ENCODE measurements at regions not wholly inside any gene's neighbourhood (a gene's known extent, or its start where the extent isn't known, plus 50 kb on each side); places are given as distances from the start of the nearest gene placed in this dataset.

GRCh38 chr9:134260801-134261200 is 65.5 kb upstream of the RXRA start:
- Histone ChIP-seq H3K9me2 (ENCODE audit: low read depth, low read length) (no peaks in the 10 kb centered on the region), H3K9me3 (ENCODE audit: low read length) (no peaks in the 10 kb centered on the region), H3K79me2 (ENCODE audit: insufficient read depth, low read length) (no peaks in the 10 kb centered on the region), H3K36me3 (ENCODE audit: insufficient read depth, low read length) (no peaks in the 10 kb centered on the region), H3K27me3 (ENCODE audit: insufficient read depth, low read length) (no peaks in the 10 kb centered on the region; the same call in 1 of the 2 replicates), H3K4me2 (ENCODE audit: low read length) (no peak overlapping the region), H3K4me1 (ENCODE audit: insufficient read depth, low read length, severe bottlenecking) (no peaks in the 10 kb centered on the region), H3F3A (ENCODE audit: insufficient read depth, low read length) (no peaks in the 10 kb centered on the region), H3K9ac (ENCODE audit: low read length) (no peak overlapping the region), H2AFZ (ENCODE audit: low read length) (no peak overlapping the region), H3K27ac (ENCODE audit: low read depth, low read length, poor library complexity, severe bottlenecking) (no peak overlapping the region), H3K4me3 (ENCODE audit: low read depth, low read length, poor library complexity, severe bottlenecking) (no peak overlapping the region), H4K20me1 (ENCODE audit: insufficient read depth, low read length) (no peaks in the 10 kb centered on the region)
- TF ChIP-seq EZH2 (IDR thresholded peaks at IDR 0.05; ENCODE audit: borderline replicate concordance, low read length): no peak
- TF ChIP-seq, protein P1, sequence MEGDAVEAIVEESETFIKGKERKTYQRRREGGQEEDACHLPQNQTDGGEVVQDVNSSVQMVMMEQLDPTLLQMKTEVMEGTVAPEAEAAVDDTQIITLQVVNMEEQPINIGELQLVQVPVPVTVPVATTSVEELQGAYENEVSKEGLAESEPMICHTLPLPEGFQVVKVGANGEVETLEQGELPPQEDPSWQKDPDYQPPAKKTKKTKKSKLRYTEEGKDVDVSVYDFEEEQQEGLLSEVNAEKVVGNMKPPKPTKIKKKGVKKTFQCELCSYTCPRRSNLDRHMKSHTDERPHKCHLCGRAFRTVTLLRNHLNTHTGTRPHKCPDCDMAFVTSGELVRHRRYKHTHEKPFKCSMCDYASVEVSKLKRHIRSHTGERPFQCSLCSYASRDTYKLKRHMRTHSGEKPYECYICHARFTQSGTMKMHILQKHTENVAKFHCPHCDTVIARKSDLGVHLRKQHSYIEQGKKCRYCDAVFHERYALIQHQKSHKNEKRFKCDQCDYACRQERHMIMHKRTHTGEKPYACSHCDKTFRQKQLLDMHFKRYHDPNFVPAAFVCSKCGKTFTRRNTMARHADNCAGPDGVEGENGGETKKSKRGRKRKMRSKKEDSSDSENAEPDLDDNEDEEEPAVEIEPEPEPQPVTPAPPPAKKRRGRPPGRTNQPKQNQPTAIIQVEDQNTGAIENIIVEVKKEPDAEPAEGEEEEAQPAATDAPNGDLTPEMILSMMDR (IDR thresholded peaks at IDR 0.05; ENCODE audit: low read length): no peak

DNA sequence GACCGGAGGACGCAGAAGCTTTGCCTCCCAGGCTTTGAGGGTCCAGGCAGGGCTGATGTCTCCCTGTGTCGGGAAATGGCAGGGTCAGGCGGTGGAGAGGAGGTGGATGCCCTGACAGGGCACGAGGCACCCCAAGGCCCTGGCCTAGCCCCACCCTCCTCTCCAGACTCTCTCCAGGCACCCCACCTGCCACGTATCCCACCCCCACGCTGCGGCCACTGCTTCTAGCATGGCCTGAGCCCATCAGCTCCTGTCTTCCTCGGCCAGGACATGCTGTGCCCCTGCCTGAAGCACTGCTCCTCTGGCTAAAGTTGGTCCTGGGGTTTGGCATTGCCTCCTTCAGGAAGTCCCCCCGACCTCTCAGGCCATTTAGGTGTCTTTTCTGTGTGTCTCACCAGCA is 64.2 kb upstream of the RXRA start:
- TF ChIP-seq EZH2 (IDR thresholded peaks at IDR 0.05; ENCODE audit: borderline replicate concordance, low read length): no peak
- TF ChIP-seq, protein P1 (IDR thresholded peaks at IDR 0.05; ENCODE audit: low read length): no peak
- no peak overlapping the region for H3K4me2 ChIP-seq (ENCODE audit: low read length)
- no peak overlapping the region for H2AFZ ChIP-seq (ENCODE audit: low read length)

DNA sequence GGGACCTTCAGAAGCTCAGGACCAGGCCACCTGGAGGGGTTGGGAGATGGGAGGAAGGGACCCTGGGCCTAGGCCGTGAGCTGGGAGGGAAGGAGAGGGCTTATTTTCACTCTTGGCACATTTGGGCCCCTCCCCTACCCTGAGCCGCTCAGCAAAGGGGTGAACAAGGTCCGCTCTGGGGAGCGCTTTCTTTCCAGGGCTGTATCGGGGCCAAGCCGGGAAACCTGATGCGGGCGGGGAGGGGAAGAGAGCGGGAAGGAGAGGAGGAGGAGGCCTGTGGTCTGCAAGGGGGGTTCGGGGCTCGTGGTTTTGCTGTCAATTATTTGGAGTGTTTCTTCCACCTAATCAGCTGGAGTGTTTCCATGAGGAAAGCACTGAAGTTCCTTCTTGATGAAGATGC is 62.7 kb upstream of the RXRA start:
- Histone ChIP-seq H3K36me3 (ENCODE audit: insufficient read depth, low read length) (no peaks in the 10 kb centered on the region), H3K4me3 (ENCODE audit: low read depth, low read length, poor library complexity, severe bottlenecking) (no peak overlapping the region), H3K27me3 (ENCODE audit: insufficient read depth, low read length) (no peaks in the 10 kb centered on the region; the same call in 1 of the 2 replicates), H3K9ac (ENCODE audit: low read length) (no peak overlapping the region), H3F3A (ENCODE audit: insufficient read depth, low read length) (no peaks in the 10 kb centered on the region), H3K79me2 (ENCODE audit: insufficient read depth, low read length) (no peaks in the 10 kb centered on the region), H3K4me1 (ENCODE audit: insufficient read depth, low read length, severe bottlenecking) (peaks cover 24% of the 10 kb centered on the region), H3K9me2 (ENCODE audit: low read depth, low read length) (no peaks in the 10 kb centered on the region), H2AFZ (ENCODE audit: low read length) (no peak overlapping the region), H4K20me1 (ENCODE audit: insufficient read depth, low read length) (no peaks in the 10 kb centered on the region), H3K4me2 (ENCODE audit: low read length) (no peak overlapping the region), H3K27ac (ENCODE audit: low read depth, low read length, poor library complexity, severe bottlenecking) (no peak overlapping the region), H3K9me3 (ENCODE audit: low read length) (no peaks in the 10 kb centered on the region)
- no peak for TF ChIP-seq EZH2 (IDR thresholded peaks at IDR 0.05; ENCODE audit: borderline replicate concordance, low read length)

More for the DNA sequence above, 64.2 kb upstream of the RXRA start:
- H3K9me2 ChIP-seq (ENCODE audit: low read depth, low read length): no peaks in the 10 kb centered on the region
- H3K4me3 ChIP-seq (ENCODE audit: low read depth, low read length, poor library complexity, severe bottlenecking): no peak overlapping the region
- H3K27ac ChIP-seq (ENCODE audit: low read depth, low read length, poor library complexity, severe bottlenecking): no peak overlapping the region
- H3K27me3 ChIP-seq (ENCODE audit: insufficient read depth, low read length): no peaks in the 10 kb centered on the region; the same call in 1 of the 2 replicates
- H4K20me1 ChIP-seq (ENCODE audit: insufficient read depth, low read length): no peaks in the 10 kb centered on the region
- no peaks in the 10 kb centered on the region for H3K9me3 ChIP-seq (ENCODE audit: low read length)
- no peaks in the 10 kb centered on the region for H3F3A ChIP-seq (ENCODE audit: insufficient read depth, low read length)
- no peaks in the 10 kb centered on the region for H3K36me3 ChIP-seq (ENCODE audit: insufficient read depth, low read length)
- H3K79me2 ChIP-seq (ENCODE audit: insufficient read depth, low read length): no peaks in the 10 kb centered on the region
- peaks cover 9% of the 10 kb centered on the region for H3K4me1 ChIP-seq (ENCODE audit: insufficient read depth, low read length, severe bottlenecking)
- no peak overlapping the region for H3K9ac ChIP-seq (ENCODE audit: low read length)

- no peaks in the 10 kb centered on the region; the same call in 1 of the 2 replicates for H3K27me3 ChIP-seq (ENCODE audit: insufficient read depth, low read length)
- H3K27ac ChIP-seq (ENCODE audit: low read depth, low read length, poor library complexity, severe bottlenecking): no peak overlapping the region
- H3K4me1 ChIP-seq (ENCODE audit: insufficient read depth, low read length, severe bottlenecking): peaks cover 30% of the 10 kb centered on the region
- no peaks in the 10 kb centered on the region for H3K79me2 ChIP-seq (ENCODE audit: insufficient read depth, low read length)
- no peak overlapping the region for H3K9ac ChIP-seq (ENCODE audit: low read length)
- H3K9me3 ChIP-seq (ENCODE audit: low read length): no peaks in the 10 kb centered on the region
- no peak overlapping the region for H3K4me2 ChIP-seq (ENCODE audit: low read length)
- no peaks in the 10 kb centered on the region for H3F3A ChIP-seq (ENCODE audit: insufficient read depth, low read length)
- H3K4me3 ChIP-seq (ENCODE audit: low read depth, low read length, poor library complexity, severe bottlenecking): no peak overlapping the region
- H2AFZ ChIP-seq (ENCODE audit: low read length): no peak overlapping the region
- H3K36me3 ChIP-seq (ENCODE audit: insufficient read depth, low read length): no peaks in the 10 kb centered on the region
- no peaks in the 10 kb centered on the region for H3K9me2 ChIP-seq (ENCODE audit: low read depth, low read length)
- no peaks in the 10 kb centered on the region for H4K20me1 ChIP-seq (ENCODE audit: insufficient read depth, low read length)
- no peak for TF ChIP-seq EZH2 (IDR thresholded peaks at IDR 0.05; ENCODE audit: borderline replicate concordance, low read length)
- TF ChIP-seq, protein P1 (IDR thresholded peaks at IDR 0.05; ENCODE audit: low read length): no peak
These were observed 62.1 kb upstream of the RXRA start for GRCh38 chr9:134264169-134264568.
